ENCODE measurements at regions not wholly inside any gene's neighbourhood (a gene's known extent, or its start where the extent isn't known, plus 50 kb on each side); places are given as distances from the start of the nearest gene placed in this dataset.
"Not testable (repeated sequence)": the region's sequence is repeated elsewhere in the genome, so short reads cannot be mapped to it uniquely, and the experiment has no call there.

GRCh38 chr16:86889054-86889366 is 310.7 kb downstream of the FOXL1 start:
- H4K8ac ChIP-seq (ENCODE audit: low read length); H3K18ac ChIP-seq (ENCODE audit: low read depth in 1 of 2, low read length in 2 of 2); H3K36me3 ChIP-seq (ENCODE audit: control insufficient read depth in 1 of 2, insufficient read depth in 2 of 2, low read depth in 1 of 2, low read length in 2 of 2); DNase-seq; H3K4me3 ChIP-seq (ENCODE audit: insufficient read depth in 1 of 2, low read depth in 1 of 2, low read length in 2 of 2); H3K14ac ChIP-seq (ENCODE audit: low read length in 2 of 2); H2AFZ ChIP-seq (ENCODE audit: low read depth, low read length); H3K4ac ChIP-seq (ENCODE audit: low read depth in 1 of 2, low read length in 2 of 2); H3K27ac ChIP-seq (ENCODE audit: low read length, poor library complexity, severe bottlenecking); H3K4me2 ChIP-seq (ENCODE audit: low read length, poor library complexity, severe bottlenecking); H3K79me1 ChIP-seq (replicated peaks; ENCODE audit: low read length, poor library complexity, severe bottlenecking); H3K9me3 ChIP-seq (ENCODE audit: control insufficient read depth, low read length); H3K9ac ChIP-seq (ENCODE audit: low read length); H2AK5ac ChIP-seq (ENCODE audit: low read length, severe bottlenecking); H2BK120ac ChIP-seq (ENCODE audit: low read depth, low read length); H2BK15ac ChIP-seq (ENCODE audit: low read depth, poor library complexity, severe bottlenecking); H4K91ac ChIP-seq (ENCODE audit: low read length); H2BK5ac ChIP-seq (ENCODE audit: low read depth, low read length, poor library complexity, severe bottlenecking); H3K23ac ChIP-seq (ENCODE audit: low read length in 2 of 2); H2BK12ac ChIP-seq (ENCODE audit: low read length in 2 of 2): not testable (repeated sequence)
- WGBS: 73% methylated on average over 1 of the region's 1 CpG
- Histone ChIP-seq H3K27me3 (ENCODE audit: control insufficient read depth in 1 of 2, insufficient read depth in 1 of 2, low read length in 2 of 2) (peaks cover 0 to 75% of the 10 kb centered on the region in 2 experiments), H3K4me1 (ENCODE audit: control insufficient read depth, insufficient read depth, low read depth, low read length) (peaks cover 10% of the 10 kb centered on the region)

GRCh38 chr16:86889974-86890373 is 311.6 kb downstream of the FOXL1 start:
- Histone ChIP-seq H2BK5ac (ENCODE audit: low read depth, low read length, poor library complexity, severe bottlenecking) (no peak overlapping the region), H3K4ac (ENCODE audit: low read depth in 1 of 2, low read length in 2 of 2) (no peak overlapping the region), H4K8ac (ENCODE audit: low read length) (no peak overlapping the region), H3K18ac (ENCODE audit: low read depth in 1 of 2, low read length in 2 of 2) (no peak overlapping the region), H3K4me2 (ENCODE audit: low read length, poor library complexity, severe bottlenecking) (no peak overlapping the region), H3K27me3 (ENCODE audit: control insufficient read depth in 1 of 2, insufficient read depth in 1 of 2, low read length in 2 of 2) (peaks cover 0 to 78% of the 10 kb centered on the region in 2 experiments), H2AFZ (ENCODE audit: low read depth, low read length) (no peak overlapping the region), H3K9ac (ENCODE audit: low read length) (no peak overlapping the region), H3K27ac (ENCODE audit: low read length, poor library complexity, severe bottlenecking) (no peak overlapping the region), H3K9me3 (ENCODE audit: control insufficient read depth, low read length) (no peaks in the 10 kb centered on the region), H2BK120ac (ENCODE audit: low read depth, low read length) (no peak overlapping the region), H2BK15ac (ENCODE audit: low read depth, poor library complexity, severe bottlenecking) (no peak overlapping the region), H3K23ac (ENCODE audit: low read length in 2 of 2) (no peak overlapping the region), H3K14ac (ENCODE audit: low read length in 2 of 2) (no peak overlapping the region), H3K79me1 (replicated peaks; ENCODE audit: low read length, poor library complexity, severe bottlenecking) (no peaks in the 10 kb centered on the region), H3K36me3 (ENCODE audit: control insufficient read depth in 1 of 2, insufficient read depth in 2 of 2, low read depth in 1 of 2, low read length in 2 of 2) (no peaks in the 10 kb centered on the region), H4K91ac (ENCODE audit: low read length) (no peak overlapping the region), H3K4me1 (ENCODE audit: control insufficient read depth, insufficient read depth, low read depth, low read length) (peaks cover 2% of the 10 kb centered on the region), H2BK12ac (ENCODE audit: low read length in 2 of 2) (no peak overlapping the region), H3K4me3 (ENCODE audit: insufficient read depth in 1 of 2, low read depth in 1 of 2, low read length in 2 of 2) (no peak overlapping the region), H2AK5ac (ENCODE audit: low read length, severe bottlenecking) (no peak overlapping the region)
- WGBS: 93% methylated on average over 3 of the region's 3 CpGs
- DNase-seq: no peak

- H3K14ac ChIP-seq (ENCODE audit: low read length in 2 of 2): no peak overlapping the region
- H2BK5ac ChIP-seq (ENCODE audit: low read depth, low read length, poor library complexity, severe bottlenecking): no peak overlapping the region
- H3K4me1 ChIP-seq (ENCODE audit: control insufficient read depth, insufficient read depth, low read depth, low read length): peaks cover 2% of the 10 kb centered on the region
- H2BK12ac ChIP-seq (ENCODE audit: low read length in 2 of 2): no peak overlapping the region
- no peak overlapping the region for H3K9ac ChIP-seq (ENCODE audit: low read length)
- H3K4me3 ChIP-seq (ENCODE audit: insufficient read depth in 1 of 2, low read depth in 1 of 2, low read length in 2 of 2): no peak overlapping the region
- H3K27ac ChIP-seq (ENCODE audit: low read length, poor library complexity, severe bottlenecking): no peak overlapping the region
- H3K36me3 ChIP-seq (ENCODE audit: control insufficient read depth in 1 of 2, insufficient read depth in 2 of 2, low read depth in 1 of 2, low read length in 2 of 2): no peaks in the 10 kb centered on the region
- H3K9me3 ChIP-seq (ENCODE audit: control insufficient read depth, low read length): no peaks in the 10 kb centered on the region
- no peak overlapping the region for H2BK120ac ChIP-seq (ENCODE audit: low read depth, low read length)
- H3K18ac ChIP-seq (ENCODE audit: low read depth in 1 of 2, low read length in 2 of 2): no peak overlapping the region
- no peak overlapping the region for H4K91ac ChIP-seq (ENCODE audit: low read length)
- no peak for DNase-seq
- no peak overlapping the region for H3K4me2 ChIP-seq (ENCODE audit: low read length, poor library complexity, severe bottlenecking)
- WGBS: 71% methylated on average over 3 of the region's 7 CpGs
- no peak overlapping the region for H2BK15ac ChIP-seq (ENCODE audit: low read depth, poor library complexity, severe bottlenecking)
- no peak overlapping the region for H3K4ac ChIP-seq (ENCODE audit: low read depth in 1 of 2, low read length in 2 of 2)
- H3K79me1 ChIP-seq (replicated peaks; ENCODE audit: low read length, poor library complexity, severe bottlenecking): no peaks in the 10 kb centered on the region
- H3K23ac ChIP-seq (ENCODE audit: low read length in 2 of 2): no peak overlapping the region
- H2AK5ac ChIP-seq (ENCODE audit: low read length, severe bottlenecking): no peak overlapping the region
- no peak overlapping the region for H2AFZ ChIP-seq (ENCODE audit: low read depth, low read length)
- H4K8ac ChIP-seq (ENCODE audit: low read length): no peak overlapping the region
- H3K27me3 ChIP-seq (ENCODE audit: control insufficient read depth in 1 of 2, insufficient read depth in 1 of 2, low read length in 2 of 2): peaks cover 0 to 89% of the 10 kb centered on the region in 2 experiments
Observed at GRCh38 chr16:86891121-86891520, 312.8 kb downstream of the FOXL1 start.

- no peak overlapping the region for H3K23ac ChIP-seq (ENCODE audit: low read length in 2 of 2)
- H4K8ac ChIP-seq (ENCODE audit: low read length): no peak overlapping the region
- H3K14ac ChIP-seq (ENCODE audit: low read length in 2 of 2): no peak overlapping the region
- H3K27ac ChIP-seq (ENCODE audit: low read length, poor library complexity, severe bottlenecking): no peak overlapping the region
- no peak overlapping the region for H3K18ac ChIP-seq (ENCODE audit: low read depth in 1 of 2, low read length in 2 of 2)
- H3K4me2 ChIP-seq (ENCODE audit: low read length, poor library complexity, severe bottlenecking): no peak overlapping the region
- 95% methylated on average over 12 of the region's 12 CpGs for WGBS
- no peak overlapping the region for H2BK5ac ChIP-seq (ENCODE audit: low read depth, low read length, poor library complexity, severe bottlenecking)
- no peak overlapping the region for H2AK5ac ChIP-seq (ENCODE audit: low read length, severe bottlenecking)
- H2BK120ac ChIP-seq (ENCODE audit: low read depth, low read length): no peak overlapping the region
- H3K9ac ChIP-seq (ENCODE audit: low read length): no peak overlapping the region
- no peak overlapping the region for H2BK15ac ChIP-seq (ENCODE audit: low read depth, poor library complexity, severe bottlenecking)
- H2AFZ ChIP-seq (ENCODE audit: low read depth, low read length): no peak overlapping the region
- H3K4me1 ChIP-seq (ENCODE audit: control insufficient read depth, insufficient read depth, low read depth, low read length): peaks cover 2% of the 10 kb centered on the region
- no peak overlapping the region for H3K4ac ChIP-seq (ENCODE audit: low read depth in 1 of 2, low read length in 2 of 2)
- no peaks in the 10 kb centered on the region for H3K79me1 ChIP-seq (replicated peaks; ENCODE audit: low read length, poor library complexity, severe bottlenecking)
- H3K4me3 ChIP-seq (ENCODE audit: insufficient read depth in 1 of 2, low read depth in 1 of 2, low read length in 2 of 2): no peak overlapping the region
- no peaks in the 10 kb centered on the region for H3K9me3 ChIP-seq (ENCODE audit: control insufficient read depth, low read length)
- H3K36me3 ChIP-seq (ENCODE audit: control insufficient read depth in 1 of 2, insufficient read depth in 2 of 2, low read depth in 1 of 2, low read length in 2 of 2): no peaks in the 10 kb centered on the region
- no peak overlapping the region for H2BK12ac ChIP-seq (ENCODE audit: low read length in 2 of 2)
- no peak overlapping the region for H4K91ac ChIP-seq (ENCODE audit: low read length)
- DNase-seq: no peak
- peaks cover 0 to 89% of the 10 kb centered on the region in 2 experiments for H3K27me3 ChIP-seq (ENCODE audit: control insufficient read depth in 1 of 2, insufficient read depth in 1 of 2, low read length in 2 of 2)
Observed at GRCh38 chr16:86891631-86892030, 313.3 kb downstream of the FOXL1 start.

Measured in mesenchymal stem cell (in vitro differentiated cells and primary cell).